ENCODE measurements at regions not wholly inside any gene's neighbourhood (a gene's known extent, or its start where the extent isn't known, plus 50 kb on each side); places are given as distances from the start of the nearest gene placed in this dataset.

- Histone ChIP-seq H3K4me1 (no peaks in the 10 kb centered on the region), H3K4me3 (no peak overlapping the region), H3K27me3 (no peaks in the 10 kb centered on the region), H3K36me3 (no peaks in the 10 kb centered on the region), H3K27ac (no peak overlapping the region), H3K9me3 (no peaks in the 10 kb centered on the region)
- intact Hi-C loops (cut with DNase I) = no loop called here
- no peak for DNase-seq
- 95 to 97% methylated on average over 3 of the region's 3 CpGs for WGBS, 2 donors
- no peak for ATAC-seq
- TF ChIP-seq CTCF (IDR thresholded peaks at IDR 0.05) = no peak
- no peak for FAIRE-seq
Measured at GRCh38 chr3:72248869-72249268, 463.9 kb upstream of the PROK2 start.

- Histone ChIP-seq H3K9me3 (no peaks in the 10 kb centered on the region), H3K27me3 (no peaks in the 10 kb centered on the region), H3K27ac (no peak overlapping the region), H3K4me1 (no peaks in the 10 kb centered on the region), H3K36me3 (no peaks in the 10 kb centered on the region), H3K4me3 (no peak overlapping the region)
- no peak for FAIRE-seq
- no peak for ATAC-seq
- intact Hi-C loops (cut with DNase I) = no loop called here
- DNase-seq = no peak
- 86 to 94% methylated on average over 1 of the region's 1 CpG for WGBS, 2 donors
- no peak for TF ChIP-seq CTCF (IDR thresholded peaks at IDR 0.05)
Measured at GRCh38 chr3:72248389-72248761, 463.4 kb upstream of the PROK2 start.

GRCh38 chr3:72247645-72248388 lies 462.9 kb upstream of the PROK2 start:
- ATAC-seq (peak in 1 of 4 donors; percentile 33), FAIRE-seq (no peak), DNase-seq (no peak)
- H3K4me1 ChIP-seq = no peaks in the 10 kb centered on the region
- H3K9me3 ChIP-seq = no peaks in the 10 kb centered on the region
- TF ChIP-seq CTCF (IDR thresholded peaks at IDR 0.05) = no peak
- intact Hi-C loops (cut with DNase I) = no loop called here
- WGBS, 2 donors = 38 to 63% methylated on average over 1 of the region's 1 CpG
- H3K36me3 ChIP-seq = no peaks in the 10 kb centered on the region
- no peak overlapping the region for H3K4me3 ChIP-seq
- H3K27me3 ChIP-seq = no peaks in the 10 kb centered on the region
- no peak overlapping the region for H3K27ac ChIP-seq

- intact Hi-C loops (cut with DNase I) = no loop called here
- H3K27me3 ChIP-seq = no peaks in the 10 kb centered on the region
- ATAC-seq (no peak), DNase-seq (no peak), FAIRE-seq (no peak)
- no peaks in the 10 kb centered on the region for H3K4me1 ChIP-seq
- no peak overlapping the region for H3K4me3 ChIP-seq
- H3K36me3 ChIP-seq = no peaks in the 10 kb centered on the region
- H3K27ac ChIP-seq = no peak overlapping the region
- no peak for TF ChIP-seq CTCF (IDR thresholded peaks at IDR 0.05)
- WGBS, 2 donors = 93 to 96% methylated on average over 7 of the region's 7 CpGs
- no peaks in the 10 kb centered on the region for H3K9me3 ChIP-seq
Measured at GRCh38 chr3:72247126-72247525, 462.2 kb upstream of the PROK2 start.

GRCh38 chr3:72246685-72247084 lies 461.7 kb upstream of the PROK2 start:
- FAIRE-seq (no peak), DNase-seq (no peak), ATAC-seq (no peak)
- H3K4me3 ChIP-seq = no peak overlapping the region
- H3K27me3 ChIP-seq = no peaks in the 10 kb centered on the region
- no peaks in the 10 kb centered on the region for H3K36me3 ChIP-seq
- H3K9me3 ChIP-seq = no peaks in the 10 kb centered on the region
- intact Hi-C loops (cut with DNase I) = no loop called here
- no peak overlapping the region for H3K27ac ChIP-seq
- no peak for TF ChIP-seq CTCF (IDR thresholded peaks at IDR 0.05)
- H3K4me1 ChIP-seq = no peaks in the 10 kb centered on the region
- WGBS, 2 donors = 84 to 87% methylated on average over 6 of the region's 6 CpGs
